ENCODE measurements at regions not wholly inside any gene's neighbourhood (a gene's known extent, or its start where the extent isn't known, plus 50 kb on each side); places are given as distances from the start of the nearest gene placed in this dataset.

GRCh38 chr2:67877301-67877700 is 185.5 kb downstream of the C1D start:
- H3K4me3 ChIP-seq (replicated peaks; ENCODE audit: low read depth, low read length): no peak overlapping the region
- DNase-seq (ENCODE audit: extremely low read depth, insufficient read length): no peak
- H3K27me3 ChIP-seq (replicated peaks; ENCODE audit: control insufficient read depth, insufficient read depth, low read length): peaks cover 1% of the 10 kb centered on the region; the same call in 1 of the 2 replicates
- TF ChIP-seq, protein P1, sequence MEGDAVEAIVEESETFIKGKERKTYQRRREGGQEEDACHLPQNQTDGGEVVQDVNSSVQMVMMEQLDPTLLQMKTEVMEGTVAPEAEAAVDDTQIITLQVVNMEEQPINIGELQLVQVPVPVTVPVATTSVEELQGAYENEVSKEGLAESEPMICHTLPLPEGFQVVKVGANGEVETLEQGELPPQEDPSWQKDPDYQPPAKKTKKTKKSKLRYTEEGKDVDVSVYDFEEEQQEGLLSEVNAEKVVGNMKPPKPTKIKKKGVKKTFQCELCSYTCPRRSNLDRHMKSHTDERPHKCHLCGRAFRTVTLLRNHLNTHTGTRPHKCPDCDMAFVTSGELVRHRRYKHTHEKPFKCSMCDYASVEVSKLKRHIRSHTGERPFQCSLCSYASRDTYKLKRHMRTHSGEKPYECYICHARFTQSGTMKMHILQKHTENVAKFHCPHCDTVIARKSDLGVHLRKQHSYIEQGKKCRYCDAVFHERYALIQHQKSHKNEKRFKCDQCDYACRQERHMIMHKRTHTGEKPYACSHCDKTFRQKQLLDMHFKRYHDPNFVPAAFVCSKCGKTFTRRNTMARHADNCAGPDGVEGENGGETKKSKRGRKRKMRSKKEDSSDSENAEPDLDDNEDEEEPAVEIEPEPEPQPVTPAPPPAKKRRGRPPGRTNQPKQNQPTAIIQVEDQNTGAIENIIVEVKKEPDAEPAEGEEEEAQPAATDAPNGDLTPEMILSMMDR (IDR thresholded peaks at IDR 0.05; ENCODE audit: insufficient read depth, low read length, poor library complexity, severe bottlenecking): no peak
- H3K36me3 ChIP-seq (ENCODE audit: control insufficient read depth, insufficient read depth, low read length): no peaks in the 10 kb centered on the region

DNA sequence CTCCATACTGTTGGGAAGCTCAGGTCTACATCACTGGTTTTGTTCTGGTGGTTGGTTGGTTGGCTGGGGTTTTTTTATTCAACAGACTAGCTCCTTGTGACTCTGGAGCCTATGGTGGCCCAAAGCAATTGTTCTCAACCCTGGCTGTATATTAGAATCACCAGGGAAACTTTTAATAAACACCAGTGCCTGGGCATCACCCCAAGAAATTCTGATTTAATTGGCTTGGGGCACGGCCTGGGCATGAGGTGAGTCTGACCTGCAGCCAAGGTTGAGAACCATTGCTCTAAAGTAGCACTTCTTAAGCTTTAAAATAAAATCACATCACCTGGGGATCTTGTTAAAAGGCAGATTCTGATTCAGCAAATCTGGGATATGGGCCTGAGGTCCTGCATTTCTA is 184.1 kb downstream of the C1D start:
- TF ChIP-seq, protein P1 (IDR thresholded peaks at IDR 0.05; ENCODE audit: insufficient read depth, low read length, poor library complexity, severe bottlenecking): no peak
- Histone ChIP-seq H3K4me3 (replicated peaks; ENCODE audit: low read depth, low read length) (no peak overlapping the region), H3K36me3 (ENCODE audit: control insufficient read depth, insufficient read depth, low read length) (no peaks in the 10 kb centered on the region), H3K27me3 (replicated peaks; ENCODE audit: control insufficient read depth, insufficient read depth, low read length) (peaks cover 1% of the 10 kb centered on the region; the same call in 1 of the 2 replicates)
- no peak for DNase-seq (ENCODE audit: extremely low read depth, insufficient read length)

GRCh38 chr2:67879586-67880290 is 183.1 kb downstream of the C1D start:
- TF ChIP-seq, protein P1 (IDR thresholded peaks at IDR 0.05; ENCODE audit: insufficient read depth, low read length, poor library complexity, severe bottlenecking): no peak
- no peak for DNase-seq (ENCODE audit: extremely low read depth, insufficient read length)
- Histone ChIP-seq H3K36me3 (ENCODE audit: control insufficient read depth, insufficient read depth, low read length) (no peaks in the 10 kb centered on the region), H3K4me3 (replicated peaks; ENCODE audit: low read depth, low read length) (no peak overlapping the region), H3K27me3 (replicated peaks; ENCODE audit: control insufficient read depth, insufficient read depth, low read length) (peaks cover 1% of the 10 kb centered on the region; the same call in 1 of the 2 replicates)

GRCh38 chr2:67880291-67880761 is 182.5 kb downstream of the C1D start:
- H3K4me3 ChIP-seq (replicated peaks; ENCODE audit: low read depth, low read length): no peak overlapping the region
- TF ChIP-seq, protein P1 (IDR thresholded peaks at IDR 0.05; ENCODE audit: insufficient read depth, low read length, poor library complexity, severe bottlenecking): no peak
- DNase-seq (ENCODE audit: extremely low read depth, insufficient read length): no peak
- no peaks in the 10 kb centered on the region for H3K36me3 ChIP-seq (ENCODE audit: control insufficient read depth, insufficient read depth, low read length)
- peaks cover 1% of the 10 kb centered on the region; the same call in 1 of the 2 replicates for H3K27me3 ChIP-seq (replicated peaks; ENCODE audit: control insufficient read depth, insufficient read depth, low read length)

GRCh38 chr2:67881816-67882215 is 181.0 kb downstream of the C1D start:
- H3K27me3 ChIP-seq (replicated peaks; ENCODE audit: control insufficient read depth, insufficient read depth, low read length): peaks cover 1% of the 10 kb centered on the region; the same call in 1 of the 2 replicates
- DNase-seq (ENCODE audit: extremely low read depth, insufficient read length): no peak
- H3K36me3 ChIP-seq (ENCODE audit: control insufficient read depth, insufficient read depth, low read length): no peaks in the 10 kb centered on the region
- TF ChIP-seq, protein P1 (IDR thresholded peaks at IDR 0.05; ENCODE audit: insufficient read depth, low read length, poor library complexity, severe bottlenecking): no peak
- no peak overlapping the region for H3K4me3 ChIP-seq (replicated peaks; ENCODE audit: low read depth, low read length)
